ENCODE measurements at regions not wholly inside any gene's neighbourhood (a gene's known extent, or its start where the extent isn't known, plus 50 kb on each side); places are given as distances from the start of the nearest gene placed in this dataset.

DNA sequence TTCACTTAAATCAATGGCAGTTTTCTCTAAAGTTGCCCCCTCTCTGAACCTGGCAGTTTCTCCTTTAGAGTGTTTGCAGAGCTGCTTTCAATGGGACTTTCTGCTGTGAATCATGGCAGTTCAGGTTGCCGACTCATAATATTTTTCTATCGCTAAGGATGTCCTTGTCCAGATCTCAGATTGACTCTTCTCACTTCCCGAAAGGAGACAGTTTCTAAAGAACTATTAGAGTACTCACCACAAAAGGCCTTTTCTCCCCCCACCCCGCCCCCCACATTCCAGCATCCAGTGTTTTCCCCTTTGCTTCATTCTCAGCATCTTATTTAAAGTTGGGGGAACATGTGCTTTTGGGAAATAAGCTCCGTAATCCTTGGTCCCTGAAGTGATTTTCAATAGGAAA is 443.5 kb upstream of the KLF4 start:
- no peak for DNase-seq

GRCh38 chr9:107932601-107933000 is 443.0 kb upstream of the KLF4 start:
- DNase-seq: no peak

- DNase-seq: no peak
Measured at GRCh38 chr9:107932046-107932445, 442.5 kb upstream of the KLF4 start.

- no peak for DNase-seq
Measured at GRCh38 chr9:107931071-107931715, 441.6 kb upstream of the KLF4 start.

- DNase-seq: no peak
Measured at GRCh38 chr9:107929443-107929842, 439.9 kb upstream of the KLF4 start.

- DNase-seq: no peak
Measured at GRCh38 chr9:107928701-107929371, 439.3 kb upstream of the KLF4 start.

DNA sequence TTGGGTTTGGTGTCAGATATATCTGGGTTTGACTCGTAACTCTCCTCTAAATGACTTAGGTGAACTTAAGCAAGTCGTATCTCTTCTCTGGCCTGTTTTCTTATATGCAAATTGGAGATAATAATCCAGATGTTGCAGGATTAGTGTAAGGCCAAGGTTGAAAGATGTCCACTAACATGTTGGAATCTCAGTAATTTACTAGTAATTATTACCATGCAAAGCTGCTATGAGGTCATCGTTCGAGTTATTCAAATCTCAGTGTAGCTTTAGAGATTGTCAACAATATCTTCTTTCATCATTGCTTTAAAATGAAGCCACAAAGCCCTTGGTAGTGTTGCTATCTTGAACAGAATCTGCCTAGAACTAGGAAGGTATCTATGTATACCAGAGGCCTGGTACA is 437.7 kb upstream of the KLF4 start:
- DNase-seq: no peak

DNA sequence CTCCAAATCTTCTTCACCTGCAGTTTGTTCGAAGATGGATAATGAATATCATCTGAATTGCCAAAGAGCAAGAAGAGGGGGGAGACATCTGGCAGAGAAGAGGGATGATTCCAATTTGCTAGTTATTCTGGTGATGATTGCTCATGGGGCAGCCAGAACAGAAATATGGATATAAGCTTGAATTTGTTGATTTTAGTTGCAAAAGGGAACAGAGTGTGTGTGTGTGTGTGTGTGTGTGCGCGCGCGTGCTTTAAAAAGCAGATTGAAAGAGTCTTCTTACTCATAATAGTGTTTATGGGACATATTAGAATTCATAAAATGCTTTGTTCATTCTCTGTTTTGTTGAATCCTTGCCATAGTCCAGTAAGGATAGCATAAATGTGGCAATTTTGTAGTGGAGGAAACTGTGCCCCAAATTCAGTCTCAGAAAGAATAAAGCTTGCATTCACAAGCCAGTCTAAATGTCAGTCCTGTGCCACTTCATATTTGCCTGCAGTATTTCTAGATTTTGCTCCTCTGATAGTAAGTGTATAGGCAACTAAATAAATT is 436.3 kb upstream of the KLF4 start:
- no peak for DNase-seq

DNA sequence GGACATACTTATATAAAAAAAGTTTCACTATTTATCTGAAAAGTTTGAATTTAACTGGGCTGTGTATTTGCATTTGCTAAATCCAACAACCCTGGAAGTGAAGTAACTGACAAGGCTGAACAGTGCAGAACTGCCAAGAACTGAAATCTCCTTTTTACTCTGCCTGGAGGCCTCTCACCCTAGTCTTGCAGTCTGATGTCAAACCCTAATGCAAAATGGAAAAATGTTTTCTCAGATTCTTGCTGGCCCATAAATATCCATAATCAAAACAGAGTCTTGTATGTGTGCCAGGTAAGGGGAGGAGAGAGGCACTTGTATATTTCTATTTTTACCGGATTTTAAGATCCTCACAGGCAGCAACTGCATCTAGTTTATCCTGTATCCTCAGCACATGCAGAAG is 432.7 kb upstream of the KLF4 start:
- no peak for DNase-seq

GRCh38 chr9:107919263-107919662 is 429.7 kb upstream of the KLF4 start:
- no peak for DNase-seq

GRCh38 chr9:107918749-107919148 is 429.2 kb upstream of the KLF4 start:
- DNase-seq: no peak

GRCh38 chr9:107914151-107914550 is 424.6 kb upstream of the KLF4 start:
- no peak for DNase-seq

DNA sequence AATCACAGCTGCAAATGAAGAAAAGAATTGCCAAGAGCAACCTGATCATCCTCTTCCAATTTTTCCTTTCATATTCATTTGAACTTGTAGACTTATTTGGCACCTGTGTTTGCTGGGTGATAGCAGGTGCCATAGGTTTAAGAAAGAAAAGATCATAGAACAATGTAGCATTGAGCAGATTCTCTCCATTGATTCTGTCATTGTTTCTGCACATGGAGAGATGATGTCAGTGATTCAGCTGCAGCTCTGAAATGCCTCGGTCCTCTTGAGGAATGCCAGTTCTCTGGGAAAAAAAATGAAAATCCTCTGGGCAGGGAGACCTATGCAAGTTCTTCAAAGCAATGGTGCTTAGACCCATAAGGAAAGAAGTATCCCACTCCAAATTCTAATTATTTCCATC is 418.1 kb upstream of the KLF4 start:
- no peak for DNase-seq

DNA sequence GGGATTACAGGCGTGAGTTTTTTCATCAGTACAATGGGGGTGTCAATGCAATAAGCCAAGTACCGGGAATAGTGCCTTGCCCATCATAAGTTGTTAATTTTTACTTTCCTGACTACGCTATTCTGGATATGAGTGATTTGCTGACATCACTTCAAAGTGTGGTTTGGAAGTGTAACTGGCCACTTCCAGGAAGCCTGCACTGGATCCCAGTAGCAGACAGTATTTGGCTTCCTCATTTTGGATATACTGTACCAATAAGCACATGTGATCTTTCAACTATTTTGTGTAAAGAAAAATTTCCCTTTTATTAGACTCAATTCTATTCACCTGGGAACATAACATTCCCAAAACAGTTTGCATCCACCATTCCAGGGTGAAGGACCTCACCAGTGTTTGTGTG is 417.7 kb upstream of the KLF4 start:
- no peak for DNase-seq

DNA sequence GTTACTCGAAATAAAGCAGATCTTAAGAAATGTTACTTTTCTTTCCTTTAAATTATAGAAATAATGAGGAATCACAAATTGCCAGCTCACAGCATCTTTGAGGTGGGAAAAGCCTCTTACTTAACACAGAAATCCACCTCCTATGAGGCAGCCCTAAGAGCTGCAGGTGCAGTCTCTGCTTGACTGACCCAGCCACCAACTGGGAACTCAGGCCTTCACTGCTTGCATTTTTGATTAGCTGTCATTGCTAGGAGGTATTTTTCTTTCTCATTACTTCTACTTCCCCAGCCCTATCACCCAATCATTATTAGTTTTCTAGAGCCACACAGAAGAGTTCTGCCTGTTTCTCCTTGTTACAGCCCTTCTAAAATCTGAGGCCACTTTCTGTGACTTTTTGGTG is 416.5 kb upstream of the KLF4 start:
- no peak for DNase-seq

DNA sequence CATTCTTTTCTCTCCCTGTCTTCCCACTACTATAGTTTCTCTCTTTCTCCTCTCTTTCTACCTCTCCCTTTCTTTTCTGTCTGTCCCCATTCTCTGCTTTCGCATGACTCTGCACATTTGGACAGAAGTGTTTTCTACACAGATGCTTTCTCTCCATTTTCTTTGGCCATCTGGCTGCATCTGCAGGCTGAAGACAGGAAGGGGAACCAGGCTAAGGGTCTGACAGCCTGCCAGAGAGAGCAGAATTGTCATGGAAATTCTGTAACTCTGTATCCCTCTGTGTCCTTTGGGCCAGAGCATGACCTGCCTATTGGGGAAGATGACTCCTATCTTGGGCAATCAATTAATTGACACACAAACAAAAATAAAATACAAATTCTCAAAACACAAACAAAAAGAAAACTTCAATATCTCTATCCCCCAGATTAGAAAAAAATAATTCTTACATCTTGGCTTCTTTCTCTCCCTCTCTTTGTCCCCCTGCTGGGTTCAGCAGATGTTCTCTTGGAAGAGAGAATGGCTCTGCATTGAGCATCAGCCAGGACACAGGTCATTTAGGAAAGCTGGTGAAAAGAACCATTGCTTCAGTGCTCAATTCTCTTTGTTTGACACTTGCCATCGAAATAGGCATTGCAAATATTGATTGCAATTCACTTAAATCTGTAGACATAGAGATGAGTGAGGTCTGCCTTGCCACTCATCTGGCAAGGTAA is 415.9 kb upstream of the KLF4 start:
- no peak for DNase-seq

- DNase-seq: no peak
Measured at GRCh38 chr9:107899961-107900330, 410.4 kb upstream of the KLF4 start.

GRCh38 chr9:107898761-107899160 is 409.2 kb upstream of the KLF4 start:
- no peak for DNase-seq

DNA sequence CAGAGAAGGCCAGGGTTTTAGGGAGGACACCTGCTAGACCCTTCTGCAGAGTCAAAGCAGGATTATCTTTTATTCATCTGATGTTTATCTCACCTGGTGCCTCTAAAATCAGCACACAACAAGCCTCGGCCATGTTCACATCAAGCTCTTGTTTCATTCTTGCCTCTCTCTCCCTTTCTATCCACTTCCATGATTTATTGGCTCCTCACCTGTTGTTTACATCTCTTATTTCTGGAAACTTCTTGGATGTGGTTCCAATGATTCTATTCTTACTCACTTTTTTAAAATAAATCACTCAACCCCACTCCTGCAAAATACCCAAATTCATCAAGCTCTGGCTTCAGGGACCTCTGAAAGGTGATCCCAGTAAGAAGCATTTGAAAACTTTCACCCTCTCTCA is 407.0 kb upstream of the KLF4 start:
- DNase-seq: no peak

- no peak for DNase-seq
Measured at GRCh38 chr9:107895501-107896001, 406.0 kb upstream of the KLF4 start.

- no peak for DNase-seq
Measured at GRCh38 chr9:107894572-107895261, 405.1 kb upstream of the KLF4 start.

DNA sequence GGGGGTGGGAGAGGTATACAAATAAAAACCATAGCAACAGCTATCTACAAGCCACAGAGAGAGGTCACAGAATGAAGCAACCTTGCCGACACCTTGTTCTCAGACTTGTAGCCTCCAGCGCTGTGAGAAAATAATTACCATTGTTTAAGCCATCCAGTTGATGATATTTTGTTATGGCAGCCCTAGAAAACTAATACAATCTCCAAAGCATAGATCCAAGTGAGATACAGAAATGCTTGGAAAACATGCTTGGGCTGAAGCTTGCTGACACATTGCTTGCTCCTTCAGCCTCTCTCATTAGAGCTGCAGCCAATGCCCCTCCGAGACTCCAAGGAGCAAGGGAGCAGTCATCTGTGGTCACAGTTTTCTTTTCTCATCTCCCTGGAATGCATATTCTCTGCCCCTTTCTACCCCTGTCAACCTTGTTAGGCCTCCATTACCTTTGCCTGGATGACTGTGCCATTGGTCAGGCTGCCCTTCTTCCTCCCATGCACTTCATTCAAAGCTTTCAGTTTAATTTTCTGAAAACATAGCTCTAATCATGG is 401.4 kb upstream of the KLF4 start:
- DNase-seq: no peak

- no peak for DNase-seq
Measured at GRCh38 chr9:107888773-107889227, 399.2 kb upstream of the KLF4 start.

Measured in NCI-H2107 (cell line).